ENCODE measurements at regions not wholly inside any gene's neighbourhood (a gene's known extent, or its start where the extent isn't known, plus 50 kb on each side); places are given as distances from the start of the nearest gene placed in this dataset.
"Not testable (repeated sequence)": the region's sequence is repeated elsewhere in the genome, so short reads cannot be mapped to it uniquely, and the experiment has no call there.

DNA sequence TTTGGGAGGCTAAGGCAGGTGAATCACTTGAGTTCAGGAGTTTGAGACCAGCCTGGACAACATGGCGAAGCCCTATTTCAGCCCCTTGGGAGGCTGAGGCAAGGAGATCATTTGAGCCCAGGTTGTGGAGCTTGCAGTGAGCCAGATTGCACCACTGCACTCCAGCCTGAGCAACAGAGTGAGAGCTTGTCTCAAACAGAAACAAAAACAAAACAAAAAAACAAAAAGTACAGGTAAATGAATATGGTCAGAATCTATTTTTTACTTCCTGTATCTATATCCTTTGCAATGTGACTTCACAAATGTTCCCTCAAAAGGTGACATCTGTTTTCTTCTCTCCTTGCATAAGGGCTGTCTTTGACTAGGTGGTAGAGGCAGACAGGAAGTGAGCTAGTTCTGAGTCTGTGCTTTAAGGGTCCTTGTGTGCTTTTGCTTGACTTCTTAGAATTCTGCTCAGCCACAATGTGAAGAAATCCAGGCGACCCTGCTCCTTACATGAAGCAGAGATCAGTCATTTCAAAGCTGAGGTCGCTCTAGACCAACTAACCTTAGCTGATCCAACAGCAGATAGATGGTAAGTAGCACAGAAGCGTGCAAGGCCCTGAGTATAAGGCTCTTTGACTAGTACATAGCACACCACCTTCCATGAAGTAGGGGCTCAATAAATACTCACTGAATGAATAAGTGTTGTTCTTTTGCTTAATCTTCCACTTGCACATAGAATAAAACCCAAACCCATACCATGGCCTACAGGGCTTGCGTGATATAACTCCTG lies 423.2 kb upstream of the PCDH15 start:
- no peak for DNase-seq

DNA sequence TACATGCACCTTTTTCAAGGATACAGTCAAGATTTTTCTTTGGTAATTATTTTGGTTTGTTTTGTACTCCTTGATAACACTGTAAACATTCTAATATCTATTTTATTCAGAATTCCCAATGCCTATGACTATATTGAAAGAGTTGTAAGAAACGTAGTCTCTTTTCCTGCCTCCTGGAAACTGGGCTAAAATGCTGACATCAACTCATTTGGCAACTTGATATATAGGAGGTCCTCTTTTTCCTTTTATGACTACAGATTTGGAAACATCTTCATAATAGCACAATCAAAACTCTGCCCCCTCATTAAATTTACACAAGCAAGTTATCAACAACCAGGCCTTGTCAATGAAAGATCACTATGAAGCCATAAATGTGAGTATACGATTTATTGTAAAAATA lies 422.3 kb upstream of the PCDH15 start:
- no peak for DNase-seq

DNA sequence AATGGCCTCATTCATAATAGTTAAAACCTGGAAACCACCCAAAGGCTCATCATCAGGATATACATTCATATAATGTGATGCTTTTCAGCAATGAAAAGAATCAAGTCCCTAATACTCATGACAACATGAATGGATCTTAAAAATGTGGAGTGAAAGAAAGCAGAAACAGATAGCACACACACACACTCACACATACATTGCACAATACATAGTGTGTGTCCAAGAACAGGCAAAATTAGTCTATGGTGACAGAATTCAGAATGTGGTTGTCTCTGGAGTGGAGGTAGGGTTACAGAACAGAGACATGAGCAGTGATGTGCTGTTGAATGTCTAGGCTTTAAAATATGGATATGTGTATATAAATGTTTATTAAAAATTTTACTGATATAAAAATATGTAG lies 419.9 kb upstream of the PCDH15 start:
- DNase-seq: no peak

DNA sequence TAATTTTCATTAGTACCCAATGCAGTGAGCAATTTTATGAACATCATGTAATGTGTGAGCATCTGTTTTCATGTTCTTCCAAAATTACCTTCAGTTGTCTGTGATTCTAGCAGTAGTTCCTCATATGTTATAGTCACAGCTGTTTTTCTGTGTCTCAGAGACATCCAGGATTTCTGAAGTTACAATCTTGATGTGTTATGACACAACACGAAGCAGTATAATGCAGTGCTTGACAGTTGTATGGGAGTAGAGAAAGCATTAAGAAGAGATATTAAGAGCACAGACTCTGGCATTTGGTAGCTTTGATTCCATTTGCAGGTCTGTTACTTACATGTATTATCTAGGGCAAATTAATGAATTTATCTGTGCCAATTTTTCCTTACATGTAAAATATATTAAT lies 414.7 kb upstream of the PCDH15 start:
- DNase-seq: no peak

DNA sequence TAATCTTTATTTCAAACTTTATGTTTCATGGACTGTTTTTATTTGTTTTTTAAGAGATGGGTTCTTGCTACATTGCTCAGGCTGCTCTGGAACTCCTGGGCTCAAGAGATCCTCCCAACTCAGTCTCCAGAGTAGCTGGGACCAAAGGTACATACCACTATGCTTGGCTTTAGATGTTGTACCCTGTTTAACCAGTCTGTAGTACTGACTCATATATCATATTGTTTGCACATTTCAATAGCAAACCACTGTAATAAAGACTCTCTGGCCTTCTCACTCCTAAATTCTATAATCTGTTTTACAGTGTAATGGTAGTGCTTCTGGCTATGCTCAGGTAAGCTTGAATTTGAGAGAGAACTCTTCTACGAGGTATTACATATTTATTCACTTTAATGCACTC lies 413.6 kb upstream of the PCDH15 start:
- no peak for DNase-seq

DNA sequence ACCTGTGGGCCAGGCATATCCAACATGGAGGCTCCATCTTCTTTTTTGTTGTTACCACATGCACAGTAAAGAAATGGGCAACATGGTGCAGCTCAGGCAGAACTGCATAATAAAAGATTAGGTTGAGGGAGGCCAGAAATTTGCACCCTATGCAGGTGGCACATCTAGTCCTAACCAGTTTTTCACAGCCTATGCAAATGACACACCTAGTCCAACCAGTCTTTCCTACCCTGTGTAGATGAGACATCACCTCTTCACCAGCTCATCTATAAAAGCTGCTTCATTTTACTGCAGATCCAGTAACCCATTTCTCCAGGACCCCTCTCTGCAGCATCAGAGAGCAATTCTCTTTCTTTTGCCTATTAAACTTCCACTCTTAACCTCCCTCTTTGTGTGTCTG lies 411.0 kb upstream of the PCDH15 start:
- no peak for DNase-seq

DNA sequence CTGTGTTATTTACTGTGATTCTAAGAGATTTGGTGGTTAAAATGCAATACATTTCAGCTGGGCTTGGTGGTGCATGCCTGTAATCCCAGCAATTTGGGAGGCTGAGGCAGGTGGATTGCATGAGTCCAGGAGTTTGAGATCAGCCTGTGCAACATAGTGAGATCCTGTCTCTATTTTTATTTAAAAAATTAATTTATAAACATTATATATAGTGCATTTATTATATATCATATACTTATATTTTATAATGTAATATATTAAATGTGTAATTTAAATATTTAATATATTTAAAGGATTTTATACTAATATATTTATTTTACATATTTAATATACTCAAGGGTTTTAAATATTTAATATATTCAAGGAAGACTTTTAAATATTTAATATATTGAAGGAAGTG lies 402.8 kb upstream of the PCDH15 start:
- no peak for DNase-seq

DNA sequence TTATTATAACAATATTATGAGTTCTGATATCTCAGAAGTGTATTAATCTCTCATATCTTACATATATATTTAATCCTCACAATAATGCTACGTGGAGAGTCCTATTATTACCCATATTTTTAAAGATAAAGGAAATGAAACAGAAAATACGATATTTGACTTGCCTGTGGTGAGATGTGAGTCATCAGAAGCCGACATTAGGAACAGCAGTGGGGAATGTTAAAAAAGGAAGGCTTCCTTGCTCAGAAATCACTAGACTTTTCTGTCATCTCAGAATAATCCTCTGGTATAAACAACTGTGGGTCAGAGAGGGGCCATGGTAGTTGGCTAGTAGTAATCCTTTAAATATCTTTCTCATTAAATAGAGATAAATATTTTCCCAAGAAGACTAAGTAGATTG lies 402.3 kb upstream of the PCDH15 start:
- DNase-seq: no peak

DNA sequence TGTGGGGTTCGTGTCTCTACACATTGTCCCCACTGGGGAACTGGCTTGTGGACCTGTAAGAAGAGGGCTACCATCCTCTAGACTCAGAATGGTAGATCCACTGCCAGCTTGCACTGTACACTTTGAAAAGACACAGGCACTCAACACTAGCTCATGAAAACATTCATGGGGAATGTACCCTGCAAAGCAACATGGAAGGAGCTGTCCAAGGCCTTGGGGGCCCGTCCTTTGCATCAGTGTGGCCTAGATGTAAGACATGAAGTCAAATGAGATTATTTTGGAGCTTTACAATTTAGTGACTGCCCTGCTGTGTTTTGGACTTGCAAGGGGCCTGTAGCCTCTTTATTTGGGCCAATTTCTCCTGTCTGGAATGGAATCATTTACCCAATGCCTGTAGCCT lies 399.0 kb upstream of the PCDH15 start:
- no peak for DNase-seq

DNA sequence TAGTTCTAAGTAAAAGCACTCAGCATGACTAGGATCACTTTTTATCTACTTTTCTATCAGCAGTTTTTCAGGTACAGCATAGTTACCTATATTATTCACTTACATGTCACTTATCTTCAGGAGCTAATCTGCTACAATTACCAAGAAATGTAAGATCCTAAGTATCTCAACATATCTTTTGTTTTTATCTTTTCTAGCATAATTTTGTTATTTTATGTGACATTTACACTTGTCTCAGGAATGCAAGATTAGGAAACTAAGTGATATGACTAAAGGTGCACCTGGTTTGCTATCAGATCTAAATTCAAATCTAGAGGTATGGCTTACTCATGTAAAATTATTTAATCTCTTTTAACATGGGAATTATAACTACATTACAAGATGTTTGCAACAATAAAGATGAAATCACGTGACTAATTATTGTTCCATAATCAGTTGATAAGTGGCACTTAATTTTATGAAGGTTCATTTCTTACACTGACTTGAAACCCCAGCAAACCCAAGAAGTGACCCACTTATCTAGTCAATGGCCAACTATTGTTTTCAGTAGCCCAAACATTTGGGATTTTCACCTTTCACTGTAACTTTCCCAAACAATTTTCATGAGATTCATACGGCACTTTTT lies 390.3 kb upstream of the PCDH15 start:
- no peak for DNase-seq

DNA sequence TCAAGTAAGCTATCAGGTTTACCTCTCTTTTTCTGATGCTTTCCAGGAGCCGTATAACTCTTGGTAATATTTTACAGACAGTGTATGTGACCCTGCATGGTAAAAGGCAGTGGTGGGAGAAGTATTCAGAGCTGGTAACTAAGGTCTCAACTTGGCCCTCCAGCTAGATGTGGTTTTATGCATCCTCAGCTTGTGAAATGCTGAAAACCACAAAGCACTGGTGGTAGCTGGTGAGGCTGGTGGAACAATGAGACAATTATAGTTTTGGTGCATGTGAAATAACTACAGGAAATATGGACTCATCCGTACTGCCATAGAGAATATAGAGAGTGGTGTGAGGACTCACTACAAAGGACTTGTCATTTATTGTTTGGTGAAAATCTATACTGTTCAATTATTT lies 383.0 kb upstream of the PCDH15 start:
- no peak for DNase-seq

DNA sequence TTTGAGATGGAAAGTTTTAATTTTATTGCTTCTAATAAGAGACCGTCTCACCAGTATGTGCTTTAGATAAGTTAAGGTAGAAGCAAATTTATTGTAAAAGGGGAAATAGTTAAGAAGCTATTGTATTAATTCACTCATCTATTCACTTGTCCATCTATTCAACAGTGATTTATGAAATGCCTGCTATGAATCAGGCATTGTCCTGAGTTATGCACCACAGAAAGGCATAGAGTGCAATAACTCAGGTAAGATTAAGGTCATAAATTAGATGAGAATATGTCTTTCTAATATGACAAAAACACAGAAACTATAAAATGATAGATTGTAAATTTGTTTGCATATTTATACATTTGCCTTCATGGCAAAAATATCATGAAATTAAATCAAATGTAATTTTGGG lies 379.3 kb upstream of the PCDH15 start:
- DNase-seq: no peak

DNA sequence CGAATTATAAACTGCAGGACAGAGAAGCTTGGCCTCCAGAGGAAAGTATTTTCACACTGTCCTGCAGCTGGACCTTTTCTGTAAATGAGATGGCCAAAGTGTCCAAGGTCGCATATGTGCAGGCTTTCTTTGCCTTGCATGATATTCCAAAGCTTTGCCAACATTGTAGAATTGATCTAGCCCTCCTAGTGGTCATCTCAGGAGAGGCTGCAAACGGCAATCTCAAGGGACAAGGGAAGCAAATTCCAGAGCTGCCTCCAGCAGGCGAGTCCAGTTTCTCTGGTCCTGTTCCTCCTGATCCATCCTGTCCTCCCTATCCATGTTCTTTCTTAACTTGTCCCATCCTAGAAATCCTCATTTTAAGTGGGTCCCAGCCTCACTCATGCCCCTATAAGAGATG lies 373.4 kb upstream of the PCDH15 start:
- no peak for DNase-seq

DNA sequence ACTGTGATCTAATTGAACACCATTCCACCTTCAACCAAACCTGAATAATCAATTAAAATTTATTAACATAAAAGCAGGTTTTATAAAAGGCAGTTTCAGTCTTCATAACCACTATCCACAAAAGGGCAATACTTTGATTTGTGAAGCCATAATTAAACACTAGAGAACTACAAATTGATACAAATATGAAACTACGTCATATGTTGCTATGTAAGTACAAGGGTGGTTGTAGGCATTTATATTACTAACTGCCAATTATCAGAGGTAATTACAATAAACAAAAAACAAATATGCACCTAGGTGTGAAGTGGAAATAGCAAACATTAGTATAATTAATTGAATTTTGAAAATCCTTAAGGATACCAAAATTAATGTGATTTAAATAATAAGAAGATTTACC lies 368.5 kb upstream of the PCDH15 start:
- DNase-seq: no peak

DNA sequence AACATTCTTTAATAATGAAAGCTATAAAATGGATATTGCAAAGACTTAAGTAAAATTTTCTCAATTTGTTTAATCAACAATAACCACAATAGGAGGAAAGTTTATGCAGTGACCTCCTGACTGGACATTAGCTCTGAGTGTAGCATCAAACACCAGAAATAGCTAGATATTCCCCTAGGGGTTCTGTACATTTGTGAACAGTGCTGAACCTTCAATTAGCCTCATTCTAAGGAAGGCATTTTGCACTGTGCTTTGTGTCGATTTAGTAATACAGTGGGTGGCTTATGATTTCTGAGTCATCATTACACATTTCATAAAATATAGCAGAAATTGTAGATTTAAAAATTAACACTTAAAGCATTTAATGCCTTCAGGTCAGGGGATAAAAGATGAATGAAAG lies 367.3 kb upstream of the PCDH15 start:
- DNase-seq: no peak

DNA sequence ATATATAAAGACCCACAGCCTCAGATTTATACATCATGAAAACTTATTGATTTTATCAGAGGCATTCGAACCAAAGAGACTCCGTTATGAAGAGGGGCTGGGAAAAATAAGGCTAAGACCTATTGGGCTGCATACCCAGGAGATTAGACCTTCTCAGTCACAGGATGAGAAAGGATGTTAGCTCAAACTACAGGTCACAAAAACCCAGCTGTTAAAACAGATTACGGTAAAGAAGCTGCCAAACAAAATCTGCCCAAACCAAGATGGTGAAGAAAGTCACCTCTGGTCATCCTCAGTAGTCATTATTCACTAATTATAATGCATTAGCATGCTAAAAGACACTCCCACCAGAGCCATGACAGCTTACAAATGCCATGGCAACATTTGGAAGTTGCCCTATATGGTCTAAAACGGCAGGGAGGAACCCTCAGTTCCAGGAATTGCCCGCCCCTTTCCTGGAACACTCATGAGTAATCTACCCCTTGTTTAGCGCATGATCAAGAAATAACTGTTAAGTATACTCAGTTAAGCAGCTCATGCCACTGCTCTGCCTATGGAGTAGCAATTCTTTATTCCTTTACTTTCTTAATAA lies 362.5 kb upstream of the PCDH15 start:
- DNase-seq: no peak

DNA sequence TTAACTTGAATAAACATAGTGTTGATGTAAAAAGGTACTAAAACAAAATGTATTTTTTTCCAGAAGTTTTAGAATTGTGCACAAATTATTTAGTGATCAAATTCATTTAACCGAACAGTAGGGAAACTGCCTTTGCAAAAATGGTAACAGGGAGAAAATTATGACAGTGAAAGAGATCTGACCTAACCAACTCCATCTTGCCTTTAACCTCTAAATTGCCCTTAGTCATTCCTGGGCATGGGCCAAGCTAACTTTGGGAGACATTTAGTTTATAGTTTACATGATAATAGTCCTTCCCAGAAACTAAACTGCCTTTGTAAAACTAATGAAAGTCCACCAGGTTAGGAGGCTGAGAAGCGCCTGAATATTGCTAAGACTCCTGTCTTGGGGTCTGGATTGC lies 361.3 kb upstream of the PCDH15 start:
- not testable (repeated sequence) for DNase-seq

DNA sequence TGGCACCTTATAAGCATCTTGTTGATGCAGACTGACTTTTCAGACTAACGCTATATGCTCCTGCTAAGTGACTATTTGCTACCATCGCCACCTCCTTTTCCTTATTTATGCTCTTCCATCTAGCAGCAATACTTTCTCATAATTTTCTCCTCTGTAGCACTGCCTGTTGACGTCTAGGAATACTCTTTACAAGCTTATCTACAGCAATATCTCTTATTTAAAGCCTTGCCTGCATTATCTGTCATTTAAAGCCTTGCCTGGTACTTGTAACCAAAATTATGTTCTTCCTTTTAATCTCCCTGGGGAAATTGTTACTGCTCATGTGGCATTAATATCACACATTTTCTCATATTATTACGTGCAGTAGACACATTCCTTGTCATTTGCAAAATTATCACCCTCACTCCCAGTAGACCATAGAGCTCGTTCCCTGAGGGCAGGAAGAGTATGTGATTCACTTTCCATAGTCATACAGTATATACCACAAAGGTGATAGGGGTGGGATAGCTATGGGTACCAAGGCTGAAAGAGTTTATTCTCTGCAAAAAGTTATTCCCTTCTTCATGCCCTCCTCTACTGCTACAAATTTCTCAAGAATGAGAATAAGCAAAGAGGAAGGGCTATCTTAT lies 359.7 kb upstream of the PCDH15 start:
- DNase-seq: no peak

DNA sequence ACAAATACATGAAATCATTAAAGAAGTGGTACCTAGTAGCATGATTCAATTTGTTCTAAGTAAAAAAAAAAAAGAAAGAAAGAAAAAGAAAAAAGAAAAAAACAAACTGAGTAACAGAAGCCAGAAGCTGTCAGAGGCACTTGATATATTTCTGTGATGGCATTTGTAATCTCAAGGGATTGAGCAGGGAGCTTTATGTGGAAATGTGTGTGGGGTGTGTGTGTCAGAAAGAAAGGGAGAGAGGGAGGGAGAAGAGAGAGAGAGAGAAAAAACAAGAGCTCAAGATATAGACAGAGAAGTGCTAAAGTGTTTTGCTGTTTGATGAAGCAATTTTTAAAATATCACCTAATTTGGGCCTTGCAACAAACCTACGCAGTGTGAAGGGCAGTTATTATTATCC lies 357.6 kb upstream of the PCDH15 start:
- DNase-seq: no peak

DNA sequence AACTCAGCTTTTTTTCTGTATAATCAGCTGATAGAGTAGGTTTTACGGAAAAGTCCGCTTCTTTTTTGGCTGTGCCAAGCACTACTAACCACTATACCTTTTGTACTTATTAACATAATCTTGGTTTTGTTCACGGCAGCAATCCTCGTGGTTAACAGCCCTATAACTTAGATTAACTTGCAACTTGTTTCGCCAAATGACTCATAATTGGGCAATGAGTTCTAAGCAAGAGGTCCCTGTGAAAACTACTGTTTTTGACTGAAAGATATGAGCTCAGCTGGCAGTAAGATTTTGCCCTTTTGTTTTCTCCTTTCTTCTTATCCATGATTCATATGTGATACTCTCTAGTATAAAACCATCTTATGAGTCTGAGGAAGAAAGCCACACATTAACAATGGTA lies 345.0 kb upstream of the PCDH15 start:
- DNase-seq: no peak

DNA sequence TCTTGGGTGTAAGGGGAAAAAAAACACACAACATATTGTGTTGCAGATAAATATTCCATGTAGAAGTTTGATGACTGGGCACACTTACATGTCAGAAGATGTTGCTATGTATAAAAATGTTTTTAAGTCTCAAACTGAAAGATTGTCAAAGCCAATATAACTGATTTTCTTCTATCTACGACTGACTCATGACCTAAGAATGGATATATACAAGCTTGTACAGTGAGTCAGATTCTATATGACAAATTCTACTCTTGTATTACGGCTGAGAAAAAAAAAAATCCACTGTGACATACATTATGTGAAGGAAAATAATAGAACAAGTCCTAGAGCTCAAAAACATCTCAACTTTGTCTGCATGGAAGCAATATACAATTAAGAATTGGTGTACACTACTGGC lies 343.0 kb upstream of the PCDH15 start:
- no peak for DNase-seq

DNA sequence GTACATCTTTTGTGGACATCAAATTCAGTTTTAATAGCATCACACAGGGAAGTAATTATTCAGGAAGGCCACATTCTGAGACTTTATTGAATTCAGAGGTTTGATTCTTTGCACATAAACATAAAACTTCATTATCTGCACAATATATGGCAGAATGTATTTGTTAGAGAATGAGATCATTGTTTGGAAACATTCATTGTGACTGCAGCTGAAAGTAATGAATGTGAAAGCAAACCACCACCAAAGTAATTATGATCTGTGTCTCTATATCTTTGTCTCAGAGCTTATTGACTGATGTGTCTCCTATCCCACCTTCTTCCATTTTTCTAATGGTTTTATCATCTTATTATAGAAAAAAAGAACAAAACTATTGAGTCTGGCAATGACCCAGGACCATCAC lies 340.9 kb upstream of the PCDH15 start:
- no peak for DNase-seq

DNA sequence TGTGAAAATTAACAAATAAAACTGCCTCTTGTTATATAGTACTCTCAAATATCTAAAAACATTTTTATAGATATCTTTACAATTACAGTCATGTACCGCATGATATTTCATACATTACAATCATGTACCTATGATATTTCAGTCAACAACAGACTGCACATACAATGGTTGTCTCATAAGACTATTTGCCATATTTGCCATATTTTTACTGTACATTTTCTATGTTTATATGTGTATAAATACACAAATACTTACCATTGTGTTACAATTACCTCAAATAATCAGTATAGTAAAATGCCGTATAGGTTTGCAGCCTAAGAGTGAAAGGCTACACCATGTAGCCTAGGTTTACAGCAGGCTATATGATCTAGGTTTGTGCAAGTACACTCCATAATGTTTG lies 336.0 kb upstream of the PCDH15 start:
- DNase-seq: no peak

DNA sequence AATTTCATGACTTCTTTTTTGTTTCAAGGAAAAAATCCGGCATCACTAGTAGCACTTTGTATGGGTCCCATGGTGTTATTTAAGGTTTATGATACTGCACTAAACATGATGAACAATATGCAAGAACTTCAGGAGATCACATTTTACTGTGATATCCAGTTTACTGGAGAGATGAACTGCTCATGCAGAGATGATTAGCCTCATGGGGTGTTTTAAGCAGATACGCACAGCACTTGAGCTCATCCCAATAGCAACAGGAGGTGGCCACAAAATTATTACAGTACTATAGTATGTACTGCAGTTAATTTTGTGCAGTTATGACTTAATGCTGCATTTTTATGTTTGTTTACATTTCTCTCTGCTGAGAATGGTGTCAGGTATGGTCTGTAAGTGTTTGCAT lies 303.7 kb upstream of the PCDH15 start:
- no peak for DNase-seq
